ENCODE measurements at regions not wholly inside any gene's neighbourhood (a gene's known extent, or its start where the extent isn't known, plus 50 kb on each side); places are given as distances from the start of the nearest gene placed in this dataset.
A peak's percentile ranks its signal among the peaks of the same experiment; 100 is the strongest.
"Not testable (repeated sequence)": the region's sequence is repeated elsewhere in the genome, so short reads cannot be mapped to it uniquely, and the experiment has no call there.

DNA sequence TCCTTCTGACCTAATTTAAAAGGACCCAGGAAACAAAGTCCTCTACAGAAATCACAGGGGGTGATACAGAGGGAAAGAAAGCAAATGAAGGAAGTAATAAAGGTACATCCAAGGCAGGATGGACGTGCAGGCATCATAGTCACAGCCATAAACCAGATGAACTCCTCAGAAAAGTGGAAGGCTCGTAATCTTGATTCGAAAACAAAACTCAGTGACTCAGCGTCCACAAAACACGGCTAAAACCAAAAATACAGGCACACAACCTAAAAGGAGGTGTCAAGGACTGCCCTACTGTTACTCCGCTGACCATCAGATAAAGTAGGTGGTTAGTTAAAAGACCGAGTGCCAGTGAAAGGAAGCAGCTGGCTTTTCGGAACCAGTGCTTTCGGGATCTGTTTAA lies 81.5 kb downstream of the TRIM69 start:
- H3K4me3 Mint-ChIP-seq; H3K4me1 Mint-ChIP-seq (ENCODE audit: low read depth); H3K36me3 Mint-ChIP-seq; H3K27me3 Mint-ChIP-seq; H3K9me3 Mint-ChIP-seq (ENCODE audit: low read depth); H3K27ac Mint-ChIP-seq: not testable (repeated sequence)

DNA sequence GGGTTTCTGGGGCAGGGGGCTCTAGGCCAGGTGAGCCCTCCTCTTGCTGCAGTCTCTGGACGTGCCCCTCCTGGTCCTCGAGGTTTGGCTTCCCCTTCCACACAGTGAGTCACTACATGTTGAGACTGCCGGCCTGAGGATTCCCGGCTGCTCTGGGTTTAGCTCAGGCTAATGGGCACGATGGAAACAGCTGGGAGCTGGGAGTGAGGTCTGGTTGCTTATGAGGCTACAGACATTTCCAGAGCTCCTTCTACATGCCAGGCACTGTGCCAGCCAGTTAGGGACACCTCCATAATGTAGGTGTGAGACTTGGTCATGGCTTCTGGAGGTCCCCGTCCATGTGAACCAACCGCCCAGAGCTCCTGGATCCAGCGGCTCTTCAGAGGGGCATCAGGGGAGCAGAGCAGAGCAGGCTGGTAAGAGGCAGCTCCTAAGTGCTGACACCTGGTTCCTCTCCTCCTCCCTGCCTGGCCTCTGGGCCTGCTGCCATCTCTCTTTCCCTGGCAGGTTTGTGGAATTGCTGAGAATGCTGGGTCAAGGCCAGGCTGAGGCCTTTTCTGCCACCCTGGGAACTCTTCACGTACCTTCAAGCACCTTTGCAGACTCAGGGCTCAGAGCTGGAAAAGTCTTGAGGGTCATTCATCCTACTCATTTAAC lies 83.1 kb downstream of the TRIM69 start:
- not testable (repeated sequence) for H3K36me3 Mint-ChIP-seq; H3K27ac Mint-ChIP-seq; H3K4me1 Mint-ChIP-seq (ENCODE audit: low read depth); H3K9me3 Mint-ChIP-seq (ENCODE audit: low read depth); H3K4me3 Mint-ChIP-seq; H3K27me3 Mint-ChIP-seq

DNA sequence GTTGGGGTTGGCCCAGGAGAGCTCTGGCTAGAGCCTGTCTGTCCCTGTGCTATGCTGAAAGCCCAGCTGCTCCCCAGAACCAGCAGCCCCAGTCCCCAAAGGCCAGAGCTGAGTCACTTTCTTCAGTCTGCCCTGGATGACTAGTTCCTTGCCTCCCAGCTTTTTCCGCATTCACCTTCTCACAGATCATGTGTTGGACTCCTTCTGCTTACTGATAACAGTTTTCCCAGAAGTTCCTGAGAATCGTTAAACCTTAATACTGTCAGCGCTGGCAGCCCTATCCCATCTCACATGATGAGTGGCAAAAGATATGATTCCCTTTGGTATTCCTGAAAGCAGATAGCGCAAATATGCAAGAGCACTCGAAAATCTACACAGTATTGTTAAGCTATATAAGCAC lies 84.2 kb downstream of the TRIM69 start:
- H3K36me3 Mint-ChIP-seq; H3K4me1 Mint-ChIP-seq (ENCODE audit: low read depth); H3K4me3 Mint-ChIP-seq; H3K9me3 Mint-ChIP-seq (ENCODE audit: low read depth); H3K27ac Mint-ChIP-seq; H3K27me3 Mint-ChIP-seq: not testable (repeated sequence)

DNA sequence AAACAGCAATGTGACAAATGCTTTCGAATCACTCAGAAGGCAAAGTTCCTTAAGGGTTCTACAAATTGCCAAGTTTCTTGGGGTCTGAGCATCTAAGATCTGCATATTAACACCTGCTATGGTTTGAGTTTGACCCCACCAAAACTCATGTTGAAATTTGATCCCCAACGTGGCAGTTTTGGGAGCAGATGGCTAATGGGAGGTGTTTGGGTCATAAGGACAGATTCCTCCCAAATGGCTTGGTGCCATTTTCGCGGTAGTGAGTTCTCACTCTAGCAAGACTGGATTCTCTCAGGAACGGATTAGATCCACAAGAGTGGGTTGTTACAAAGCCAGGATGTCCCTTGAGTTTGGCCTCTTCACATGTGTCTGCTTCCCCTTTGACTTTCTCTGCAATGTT lies 84.6 kb downstream of the TRIM69 start:
- H3K27me3 Mint-ChIP-seq; H3K9me3 Mint-ChIP-seq (ENCODE audit: low read depth); H3K4me1 Mint-ChIP-seq (ENCODE audit: low read depth); H3K4me3 Mint-ChIP-seq; H3K36me3 Mint-ChIP-seq; H3K27ac Mint-ChIP-seq: not testable (repeated sequence)

DNA sequence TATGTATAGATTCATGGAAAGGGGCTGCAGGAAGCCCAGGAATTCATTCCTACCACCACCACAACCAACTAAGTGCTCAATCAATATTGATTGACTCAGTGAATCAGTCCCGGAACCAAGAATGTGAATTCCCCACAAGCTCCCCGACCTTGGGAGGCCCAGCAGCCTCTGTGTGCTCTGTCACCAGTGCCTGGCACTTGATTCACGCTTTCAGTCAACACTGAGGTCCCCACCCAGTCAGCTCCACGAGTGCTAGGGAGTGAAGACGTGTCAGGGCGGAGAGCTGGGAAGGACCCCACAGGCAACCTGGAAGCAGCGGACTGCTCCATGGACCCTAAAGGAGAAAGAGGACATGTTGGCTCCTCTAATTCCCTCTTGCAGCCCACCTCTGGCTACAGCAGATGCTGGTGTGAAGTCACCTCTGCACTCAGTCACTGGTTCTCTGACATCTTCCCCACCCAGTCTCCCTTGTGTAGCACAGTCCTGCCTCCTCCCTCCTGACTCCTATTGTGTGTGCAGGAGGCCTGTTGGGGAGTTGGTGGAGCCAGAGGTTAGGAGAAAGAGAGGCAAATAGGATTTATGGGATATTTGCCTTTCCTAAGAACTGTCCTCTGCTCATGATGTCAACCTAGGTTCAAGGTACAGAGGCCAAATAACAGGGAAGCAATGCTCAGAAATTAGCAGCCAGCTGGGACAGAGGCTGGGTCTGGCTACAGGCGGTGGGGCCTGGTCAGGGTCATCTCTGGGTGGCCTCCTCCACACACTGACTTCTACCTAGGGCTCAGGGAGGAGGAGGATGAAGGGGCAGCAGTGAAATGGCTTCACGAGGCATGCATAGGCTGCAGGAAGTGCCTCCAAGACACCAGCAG lies 88.2 kb downstream of the TRIM69 start:
- H3K4me3 Mint-ChIP-seq; H3K27me3 Mint-ChIP-seq; H3K4me1 Mint-ChIP-seq (ENCODE audit: low read depth); H3K36me3 Mint-ChIP-seq; H3K9me3 Mint-ChIP-seq (ENCODE audit: low read depth); H3K27ac Mint-ChIP-seq: not testable (repeated sequence)

DNA sequence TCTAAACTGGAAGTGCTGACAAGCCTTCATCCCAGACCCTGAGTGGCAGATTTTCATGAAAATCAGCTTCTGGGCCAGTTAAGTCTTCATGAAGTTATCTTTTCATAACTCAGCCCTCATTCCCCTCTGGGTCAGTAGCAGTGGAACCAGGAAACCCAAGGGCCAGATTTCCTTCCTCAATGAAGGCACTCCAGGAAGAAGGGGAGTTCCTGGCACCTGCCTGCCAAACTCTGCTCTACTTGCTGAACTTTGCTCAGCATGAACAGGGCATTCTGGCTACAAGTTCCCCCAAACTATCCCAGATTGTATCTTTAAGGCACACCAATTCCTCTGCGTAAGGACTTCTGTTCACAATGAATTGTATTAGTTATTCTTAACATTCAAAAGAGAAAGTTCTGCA lies 90.3 kb downstream of the TRIM69 start:
- H3K27ac Mint-ChIP-seq; H3K4me3 Mint-ChIP-seq; H3K36me3 Mint-ChIP-seq; H3K27me3 Mint-ChIP-seq; H3K9me3 Mint-ChIP-seq (ENCODE audit: low read depth): not testable (repeated sequence)
- peaks cover 10% of the 10 kb centered on the region for H3K4me1 Mint-ChIP-seq (ENCODE audit: low read depth)

DNA sequence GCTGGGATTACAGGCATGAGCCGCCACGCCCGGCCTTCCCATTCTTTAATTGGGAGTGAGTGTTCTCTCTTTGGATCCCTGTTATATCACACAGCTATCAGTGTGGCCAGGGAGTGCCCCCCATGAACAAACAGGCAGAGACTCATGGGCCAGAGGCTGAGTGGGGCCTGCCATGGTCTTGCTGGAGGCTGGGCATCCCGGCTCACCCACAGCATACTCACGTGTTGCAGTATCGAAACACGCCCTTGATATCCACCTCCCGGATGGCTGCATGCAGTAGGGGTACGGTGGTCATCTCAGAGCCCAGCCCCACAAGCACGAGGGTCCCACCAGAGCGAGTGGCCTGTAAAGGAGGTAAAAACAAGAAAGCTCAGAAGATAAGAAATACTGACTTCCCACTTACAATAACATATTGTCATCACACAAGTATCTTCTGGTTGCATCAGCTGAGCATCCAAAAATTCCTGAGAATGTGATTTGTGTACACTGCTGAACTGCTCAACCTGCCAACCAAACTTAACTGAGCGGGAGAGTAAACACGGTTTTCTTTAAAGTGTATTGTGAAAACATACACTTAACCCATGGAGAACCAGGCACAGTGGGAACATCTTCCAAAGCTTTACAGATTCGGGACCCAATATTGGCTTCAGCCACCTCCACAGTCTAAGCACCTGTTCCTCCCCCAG lies 92.0 kb downstream of the TRIM69 start:
- H3K27ac Mint-ChIP-seq = not testable (repeated sequence)

DNA sequence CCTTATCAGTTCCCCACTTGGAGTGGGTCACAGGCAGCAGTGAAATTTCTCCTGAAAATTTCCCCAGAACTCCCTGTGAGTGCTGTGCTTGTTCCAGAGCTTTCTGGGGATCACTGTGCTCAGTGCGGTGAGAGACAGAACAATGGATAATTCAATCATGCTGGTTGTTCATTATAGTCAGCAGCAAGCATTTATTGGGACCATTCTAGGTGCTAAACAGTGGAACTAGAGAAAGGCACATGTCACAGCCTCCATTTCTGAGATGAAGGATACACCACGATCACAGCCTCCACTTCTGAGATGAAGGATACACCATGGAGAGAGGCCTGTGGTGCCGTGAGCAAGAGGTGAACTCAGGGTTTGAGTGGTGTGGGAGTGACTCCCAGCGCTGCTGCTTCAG lies 92.8 kb downstream of the TRIM69 start:
- not testable (repeated sequence) for H3K27ac Mint-ChIP-seq; H3K9me3 Mint-ChIP-seq (ENCODE audit: low read depth); H3K4me3 Mint-ChIP-seq; H3K36me3 Mint-ChIP-seq; H3K27me3 Mint-ChIP-seq
- peaks cover 14% of the 10 kb centered on the region for H3K4me1 Mint-ChIP-seq (ENCODE audit: low read depth)

More for the DNA sequence above, 92.0 kb downstream of the TRIM69 start:
- H3K4me3 Mint-ChIP-seq; H3K36me3 Mint-ChIP-seq; H3K9me3 Mint-ChIP-seq (ENCODE audit: low read depth); H3K27me3 Mint-ChIP-seq: not testable (repeated sequence)
- peaks cover 14% of the 10 kb centered on the region for H3K4me1 Mint-ChIP-seq (ENCODE audit: low read depth)

DNA sequence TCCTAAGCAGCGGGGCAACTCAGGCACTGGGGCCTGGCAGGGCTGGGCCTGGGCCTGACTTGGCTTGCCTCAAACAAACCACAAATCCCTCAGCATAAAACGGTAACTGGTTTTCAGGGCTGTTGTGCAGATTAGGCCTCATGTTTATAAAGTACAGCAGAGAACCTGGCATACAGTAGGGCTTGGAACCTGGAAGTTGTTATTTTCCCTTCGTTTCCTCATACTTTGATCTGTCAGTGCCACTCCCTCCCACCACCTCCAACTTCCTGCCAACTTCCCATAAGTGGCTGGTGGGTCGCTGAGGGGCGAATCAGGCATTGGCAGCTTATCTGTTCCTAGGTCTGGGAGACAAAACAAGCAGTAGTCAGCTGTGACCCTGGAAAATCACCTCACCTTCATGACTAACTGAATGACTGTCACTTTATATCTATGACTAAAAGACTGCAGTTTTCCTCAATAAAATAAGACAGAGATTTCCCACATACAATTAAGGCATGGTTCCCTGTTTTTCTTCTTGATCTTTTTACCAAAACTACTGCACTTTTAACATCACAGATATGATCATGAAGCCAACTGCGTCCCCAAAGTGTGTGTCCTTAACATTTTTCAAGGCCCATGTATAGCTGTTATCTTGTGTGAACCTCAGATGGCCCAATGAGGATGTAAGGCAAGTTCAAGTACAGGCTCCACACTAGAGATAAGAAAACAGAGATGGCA lies 94.5 kb downstream of the TRIM69 start:
- Mint-ChIP-seq H3K27ac (peak overlapping the region; percentile 79), H3K4me1 (ENCODE audit: low read depth) (peaks cover 14% of the 10 kb centered on the region)
- H3K9me3 Mint-ChIP-seq (ENCODE audit: low read depth); H3K36me3 Mint-ChIP-seq; H3K4me3 Mint-ChIP-seq; H3K27me3 Mint-ChIP-seq: not testable (repeated sequence)

DNA sequence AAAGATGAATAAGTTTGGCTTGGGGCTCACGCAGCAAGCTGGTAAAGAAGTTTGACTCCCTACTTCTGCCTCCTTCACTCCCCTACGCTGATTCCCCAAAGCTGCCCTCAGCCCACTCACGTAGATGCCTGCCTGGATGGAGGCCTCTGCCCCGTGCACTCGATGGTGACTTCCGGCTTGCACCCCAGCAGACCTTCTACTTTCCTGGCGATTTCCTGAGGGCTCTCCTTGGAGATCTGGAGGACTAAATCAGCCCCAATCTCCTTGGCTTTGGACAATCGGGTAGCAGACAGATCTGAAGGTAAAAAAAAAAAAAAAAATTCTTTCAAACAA lies 95.0 kb downstream of the TRIM69 start:
- not testable (repeated sequence) for H3K4me3 Mint-ChIP-seq; H3K27ac Mint-ChIP-seq; H3K36me3 Mint-ChIP-seq; H3K27me3 Mint-ChIP-seq; H3K9me3 Mint-ChIP-seq (ENCODE audit: low read depth)
- peaks cover 14% of the 10 kb centered on the region for H3K4me1 Mint-ChIP-seq (ENCODE audit: low read depth)

DNA sequence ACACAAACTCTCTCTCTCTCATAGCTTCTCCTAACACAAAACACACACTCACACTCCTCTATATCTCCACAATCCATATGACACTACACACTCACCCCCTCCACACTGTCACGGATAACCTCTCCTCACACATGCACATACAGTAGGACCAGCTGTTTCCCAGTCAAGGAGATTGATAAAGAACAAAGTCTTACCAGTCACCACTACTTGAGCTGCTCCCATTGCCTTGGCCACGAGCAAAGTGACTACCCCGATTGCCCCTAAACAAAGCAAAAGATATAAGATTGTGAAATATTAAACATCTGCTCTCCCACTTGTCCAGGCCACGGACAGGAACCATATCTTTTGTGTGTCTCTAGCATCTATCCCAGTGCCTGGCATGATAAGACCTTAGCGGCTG lies 95.8 kb downstream of the TRIM69 start:
- Mint-ChIP-seq H3K27ac (peak overlapping the region; percentile 12), H3K4me1 (ENCODE audit: low read depth) (peaks cover 14% of the 10 kb centered on the region)
- H3K9me3 Mint-ChIP-seq (ENCODE audit: low read depth); H3K27me3 Mint-ChIP-seq; H3K36me3 Mint-ChIP-seq; H3K4me3 Mint-ChIP-seq: not testable (repeated sequence)

DNA sequence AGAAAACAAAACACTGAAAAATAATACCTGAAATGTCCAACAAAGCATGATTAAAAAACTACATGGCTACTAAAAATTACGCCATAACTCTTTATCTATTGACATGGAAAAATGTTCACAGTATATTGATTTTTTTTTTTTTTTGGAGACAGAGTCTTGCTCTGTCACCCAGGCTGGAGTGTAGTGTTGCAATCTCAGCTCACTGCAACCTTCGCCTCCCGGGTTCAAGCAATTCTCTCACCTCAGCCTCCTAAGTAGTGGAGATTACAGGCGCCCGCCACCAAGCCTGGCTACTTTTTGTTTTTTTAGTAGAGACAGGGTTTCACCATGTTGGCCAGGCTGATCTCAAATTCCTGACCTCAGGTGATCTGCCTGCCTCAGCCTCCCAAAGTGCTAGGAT lies 96.8 kb downstream of the TRIM69 start:
- H3K27ac Mint-ChIP-seq; H3K27me3 Mint-ChIP-seq; H3K9me3 Mint-ChIP-seq (ENCODE audit: low read depth); H3K4me3 Mint-ChIP-seq; H3K36me3 Mint-ChIP-seq: not testable (repeated sequence)
- peaks cover 14% of the 10 kb centered on the region for H3K4me1 Mint-ChIP-seq (ENCODE audit: low read depth)

DNA sequence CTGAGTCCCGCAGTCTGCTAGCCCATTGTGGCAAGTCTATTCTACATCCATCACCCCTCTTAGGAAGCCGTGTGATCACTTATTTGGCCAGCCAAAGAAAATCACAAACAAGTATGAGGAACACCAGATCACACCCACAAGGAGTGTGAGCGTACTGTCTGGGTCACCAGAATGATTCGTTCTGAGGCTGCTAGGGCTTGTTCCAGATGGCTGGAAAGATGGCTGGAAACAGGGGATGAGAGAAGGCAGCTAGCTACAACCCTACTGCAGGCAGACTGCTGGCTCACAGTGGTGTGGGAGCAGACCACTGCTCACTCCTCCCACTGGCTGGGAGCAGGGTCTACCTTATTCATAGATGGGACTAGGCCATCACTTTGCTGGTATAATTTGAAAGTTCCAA lies 97.4 kb downstream of the TRIM69 start:
- H3K36me3 Mint-ChIP-seq; H3K27me3 Mint-ChIP-seq; H3K9me3 Mint-ChIP-seq (ENCODE audit: low read depth); H3K4me3 Mint-ChIP-seq; H3K27ac Mint-ChIP-seq: not testable (repeated sequence)
- H3K4me1 Mint-ChIP-seq (ENCODE audit: low read depth) = peaks cover 14% of the 10 kb centered on the region

DNA sequence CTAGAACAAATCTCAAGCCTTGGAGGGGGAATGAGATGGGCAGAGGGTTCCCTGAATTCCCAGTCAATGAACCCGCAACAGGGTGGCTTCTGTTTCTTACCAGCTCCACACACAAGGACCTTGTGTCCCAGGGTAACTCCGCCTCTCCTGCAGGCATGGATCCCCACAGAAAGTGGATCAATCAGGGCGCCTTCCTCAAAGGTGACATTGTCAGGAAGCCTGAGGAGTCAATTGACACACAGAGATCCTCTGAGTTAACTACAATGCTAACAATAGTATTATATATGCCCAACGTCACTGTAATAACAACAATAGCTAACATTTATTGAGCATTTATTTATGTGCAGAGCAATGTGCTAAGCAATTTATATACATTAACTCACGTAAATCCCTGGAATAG lies 98.8 kb downstream of the TRIM69 start:
- not testable (repeated sequence) for H3K9me3 Mint-ChIP-seq (ENCODE audit: low read depth); H3K4me3 Mint-ChIP-seq; H3K27me3 Mint-ChIP-seq; H3K36me3 Mint-ChIP-seq; H3K27ac Mint-ChIP-seq
- peaks cover 14% of the 10 kb centered on the region for H3K4me1 Mint-ChIP-seq (ENCODE audit: low read depth)

DNA sequence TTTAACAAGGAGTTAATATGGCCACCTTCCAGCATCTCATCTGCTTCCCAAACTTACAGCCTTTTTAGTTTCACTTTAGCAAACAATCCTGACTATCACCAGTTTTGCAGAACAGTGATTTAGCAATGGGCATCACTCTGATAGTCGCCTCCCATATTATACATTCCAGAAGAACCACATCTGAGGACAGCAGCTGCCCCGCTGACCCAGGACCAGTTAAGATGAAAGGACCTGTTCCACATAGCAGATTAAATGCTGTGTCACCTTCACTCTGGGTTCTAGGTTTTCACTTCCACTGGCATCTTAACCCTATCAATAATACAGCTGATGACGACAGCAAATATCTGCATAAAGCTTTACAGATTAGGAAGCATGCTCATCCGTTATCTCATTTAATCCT lies 99.8 kb downstream of the TRIM69 start:
- H3K9me3 Mint-ChIP-seq (ENCODE audit: low read depth) = no peaks in the 10 kb centered on the region
- H3K36me3 Mint-ChIP-seq = no peaks in the 10 kb centered on the region
- H3K27ac Mint-ChIP-seq = no peak overlapping the region

More for the DNA sequence above, 99.8 kb downstream of the TRIM69 start:
- H3K4me1 Mint-ChIP-seq (ENCODE audit: low read depth) = peaks cover 8% of the 10 kb centered on the region
- no peaks in the 10 kb centered on the region for H3K27me3 Mint-ChIP-seq
- H3K4me3 Mint-ChIP-seq = no peak overlapping the region

All from activated naive CD8-positive, alpha-beta T cell (primary cell).